Stimulated activated CD4-positive, alpha-beta T cell treated with anti-CD3 and anti-CD28 coated beads, Interleukin-12 subunit alpha, Interleukin-12 subunit beta, amount 100 ng/mL, for 24 hours (primary cell): ENCODE measurements at regions not wholly inside any gene's neighbourhood (a gene's known extent, or its start where the extent isn't known, plus 50 kb on each side); places are given as distances from the start of the nearest gene placed in this dataset.

Experiments used
- DNase-seq, 2 experiments: peaks; one replicate each; pipeline ENCODE4 v3.0.0-alpha.2; 2020; ENCODE audit warnings: low read depth in 2 of 2

GRCh38 chr7:46169384-46169755, 248.3 kb upstream of the IGFBP3 start:
- DNase-seq: no peak

- DNase-seq: no peak
These were observed 247.8 kb upstream of the IGFBP3 start for GRCh38 chr7:46168671-46169383.

GRCh38 chr7:46168231-46168630, 247.2 kb upstream of the IGFBP3 start:
- no peak for DNase-seq

GRCh38 chr7:46165276-46165675, 244.2 kb upstream of the IGFBP3 start:
- DNase-seq: no peak

- DNase-seq: no peak
These were observed 243.6 kb upstream of the IGFBP3 start for GRCh38 chr7:46164629-46165028.

- no peak for DNase-seq
These were observed 242.2 kb upstream of the IGFBP3 start for GRCh38 chr7:46163246-46163645.

GRCh38 chr7:46162609-46163008, 241.5 kb upstream of the IGFBP3 start:
- no peak for DNase-seq

GRCh38 chr7:46160861-46161260, 239.8 kb upstream of the IGFBP3 start:
- DNase-seq: no peak

- DNase-seq: no peak
These were observed 236.9 kb upstream of the IGFBP3 start for GRCh38 chr7:46157931-46158330.

GRCh38 chr7:46157404-46157803, 236.3 kb upstream of the IGFBP3 start:
- DNase-seq: no peak

- no peak for DNase-seq
These were observed 235.8 kb upstream of the IGFBP3 start for GRCh38 chr7:46156853-46157252.

GRCh38 chr7:46156086-46156485, 235.0 kb upstream of the IGFBP3 start:
- no peak for DNase-seq

- no peak for DNase-seq
These were observed 234.3 kb upstream of the IGFBP3 start for GRCh38 chr7:46155367-46155766.

- DNase-seq: no peak
These were observed 233.1 kb upstream of the IGFBP3 start for GRCh38 chr7:46153951-46154787.

GRCh38 chr7:46153583-46153950, 232.5 kb upstream of the IGFBP3 start:
- DNase-seq: no peak

- no peak for DNase-seq
These were observed 231.6 kb upstream of the IGFBP3 start for GRCh38 chr7:46152696-46153095.

GRCh38 chr7:46150721-46151120, 229.6 kb upstream of the IGFBP3 start:
- no peak for DNase-seq

GRCh38 chr7:46150202-46150601, 229.1 kb upstream of the IGFBP3 start:
- no peak for DNase-seq

GRCh38 chr7:46147871-46148270, 226.8 kb upstream of the IGFBP3 start:
- no peak for DNase-seq

- no peak for DNase-seq
These were observed 225.6 kb upstream of the IGFBP3 start for GRCh38 chr7:46146454-46147255.

- DNase-seq: no peak
These were observed 224.3 kb upstream of the IGFBP3 start for GRCh38 chr7:46145412-46145811.
